ENCODE measurements at regions not wholly inside any gene's neighbourhood (a gene's known extent, or its start where the extent isn't known, plus 50 kb on each side); places are given as distances from the start of the nearest gene placed in this dataset.
"Not testable (repeated sequence)": the region's sequence is repeated elsewhere in the genome, so short reads cannot be mapped to it uniquely, and the experiment has no call there.

GRCh38 chr2:15823459-15824396 is 116.6 kb upstream of the MYCN start (continued):
- TF ChIP-seq ZNF302 (tag by site-specific recombination; IDR thresholded peaks at IDR 0.05; ENCODE audit: low read depth) (no peak), ZNF555 (tag by site-specific recombination; conservative IDR thresholded peaks at IDR 0.05) (no peak)

GRCh38 chr2:15824467-15824866 is 115.9 kb upstream of the MYCN start:
- H3K4me3 ChIP-seq (ENCODE audit: low read depth, low read length); H3K4me1 ChIP-seq (ENCODE audit: control insufficient read depth, insufficient read depth, low read length); H3K36me3 ChIP-seq (ENCODE audit: control insufficient read depth in 2 of 2, insufficient read depth in 1 of 2, low read length in 2 of 2); H3K27ac ChIP-seq (ENCODE audit: extremely low read depth, low read depth, low read length); H3K9me3 ChIP-seq (ENCODE audit: control insufficient read depth, insufficient read depth, low read depth, low read length); POLR2A ChIA-PET: not testable (repeated sequence)
- CTCF ChIA-PET = interaction anchor here (1.6 kb wide), 1 partner anchor 76 kb away, joined by 5 read pairs; no protein-coding TSS in a partner anchor

GRCh38 chr2:15825276-15825980 is 114.9 kb upstream of the MYCN start:
- Histone ChIP-seq H3K4me1 (ENCODE audit: control insufficient read depth, insufficient read depth, low read length) (no peaks in the 10 kb centered on the region), H3K36me3 (ENCODE audit: control insufficient read depth in 2 of 2, insufficient read depth in 1 of 2, low read length in 2 of 2) (no peaks in the 10 kb centered on the region), H3K9me3 (ENCODE audit: control insufficient read depth, insufficient read depth, low read depth, low read length) (no peaks in the 10 kb centered on the region), H3K4me3 (ENCODE audit: low read depth, low read length) (no peak overlapping the region), H3K27ac (ENCODE audit: extremely low read depth, low read depth, low read length) (no peak overlapping the region)
- ChIA-PET CTCF (interaction anchor here (0.6 to 1.6 kb wide), 5 partner anchors 27 to 187 kb away, joined by 3 to 8 read pairs (median 5); no protein-coding TSS in a partner anchor), POLR2A (no interaction called here)
- TF ChIP-seq ZBTB26 (tag by site-specific recombination; optimal IDR thresholded peaks at IDR 0.05) = no peak
- TF ChIP-seq ZNF521 (tag by site-specific recombination; IDR thresholded peaks at IDR 0.05) = no peak
- no peak for TF ChIP-seq ZBTB44 (tag by site-specific recombination; IDR thresholded peaks at IDR 0.05)
- no peak for TF ChIP-seq PRDM2 (tag by site-specific recombination; IDR thresholded peaks at IDR 0.05; ENCODE audit: borderline replicate concordance)
- no peak for TF ChIP-seq ZNF548 (tag by site-specific recombination; IDR thresholded peaks at IDR 0.05)
- TF ChIP-seq GLI4 (tag by site-specific recombination; IDR thresholded peaks at IDR 0.05) = no peak
- no peak for TF ChIP-seq BCL11B (tag by site-specific recombination; IDR thresholded peaks at IDR 0.05; ENCODE audit: low read depth)
- TF ChIP-seq ZNF560 (tag by site-specific recombination; IDR thresholded peaks at IDR 0.05; ENCODE audit: borderline replicate concordance) = no peak
